GM10266 (cell line): ENCODE measurements at regions not wholly inside any gene's neighbourhood (a gene's known extent, or its start where the extent isn't known, plus 50 kb on each side); places are given as distances from the start of the nearest gene placed in this dataset.

Experiments
- DNase-seq: peaks from one replicate; pipeline ENCODE4 v3.0.0; 2012; ENCODE audit errors: extremely low spot score
- CTCF ChIP-seq: IDR thresholded peaks from 2 replicates; pipeline ENCODE4 v1.5.1; 2012; ENCODE audit warnings: mild to moderate bottlenecking, low read depth; ENCODE audit not compliant: control insufficient read depth, insufficient read depth; ENCODE audit errors: missing control alignments

- no peak for TF ChIP-seq CTCF
These were observed 55.8 kb upstream of the RC3H1 start for GRCh38 chr1:174077749-174078490.

GRCh38 chr1:174075245-174075692, 53.1 kb upstream of the RC3H1 start:
- DNase-seq = no peak
- no peak for TF ChIP-seq CTCF

More at GRCh38 chr1:174077749-174078490, 55.8 kb upstream of the RC3H1 start:
- no peak for DNase-seq

GRCh38 chr1:174074757-174075156, 52.6 kb upstream of the RC3H1 start:
- peak; percentile 33 for TF ChIP-seq CTCF
- DNase-seq = no peak

GRCh38 chr1:174072581-174072980, 50.4 kb upstream of the RC3H1 start:
- no peak for DNase-seq
- TF ChIP-seq CTCF = no peak
